GM21381 (cell line): ENCODE measurements at regions not wholly inside any gene's neighbourhood (a gene's known extent, or its start where the extent isn't known, plus 50 kb on each side); places are given as distances from the start of the nearest gene placed in this dataset.
"Not testable (repeated sequence)": the region's sequence is repeated elsewhere in the genome, so short reads cannot be mapped to it uniquely, and the experiment has no call there.

ENCODE experiments used
- ATAC-seq: cut with Tn5 transposase; IDR thresholded peaks from one replicate; pipeline ENCODE4 v1.9.1; 2021; ENCODE audit warnings: mild to moderate bottlenecking, moderate library complexity; ENCODE audit not compliant: unreplicated experiment

DNA sequence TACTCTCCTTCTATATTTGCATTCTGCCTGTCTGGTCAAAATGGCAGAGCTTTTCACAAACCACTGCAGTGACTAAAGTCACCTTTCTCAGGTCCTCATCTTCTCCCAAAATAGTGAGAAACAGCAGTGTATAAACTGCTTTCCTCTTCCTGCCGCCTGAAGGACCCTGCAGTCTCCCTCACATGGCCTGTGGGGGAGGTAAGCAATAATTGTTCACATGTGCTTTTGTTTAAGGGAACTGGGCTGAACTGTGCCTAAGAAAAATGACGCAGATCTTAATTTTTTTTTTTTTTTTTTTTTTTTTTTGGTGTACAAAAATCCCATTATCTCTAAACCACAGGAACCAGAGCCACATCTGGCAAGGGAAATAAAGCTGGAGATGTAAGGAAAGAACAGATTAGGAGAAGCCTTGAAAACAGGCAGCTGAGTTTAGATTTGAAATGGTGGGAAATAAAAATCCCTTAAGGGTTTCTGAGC is 131.7 kb upstream of the VLDLR start:
- no peak for ATAC-seq

DNA sequence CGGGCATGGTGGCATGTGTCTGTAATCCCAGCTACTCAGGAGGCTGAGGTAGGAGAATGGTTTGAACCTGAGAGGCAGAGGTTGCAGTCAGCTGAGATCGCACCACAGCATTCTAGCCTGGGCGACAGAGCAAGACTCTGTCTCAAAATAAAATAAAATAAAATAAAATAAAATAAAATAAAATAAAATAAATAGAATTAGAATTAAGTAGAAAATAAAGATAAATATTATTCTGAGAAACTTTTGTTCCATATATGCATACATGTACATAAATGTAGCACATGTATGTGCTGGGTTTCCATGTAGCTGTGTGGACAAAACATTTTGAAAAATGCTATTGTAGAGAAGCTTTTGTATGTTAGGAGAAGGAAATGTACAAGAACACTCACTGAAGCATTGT is 129.4 kb upstream of the VLDLR start:
- ATAC-seq = no peak

DNA sequence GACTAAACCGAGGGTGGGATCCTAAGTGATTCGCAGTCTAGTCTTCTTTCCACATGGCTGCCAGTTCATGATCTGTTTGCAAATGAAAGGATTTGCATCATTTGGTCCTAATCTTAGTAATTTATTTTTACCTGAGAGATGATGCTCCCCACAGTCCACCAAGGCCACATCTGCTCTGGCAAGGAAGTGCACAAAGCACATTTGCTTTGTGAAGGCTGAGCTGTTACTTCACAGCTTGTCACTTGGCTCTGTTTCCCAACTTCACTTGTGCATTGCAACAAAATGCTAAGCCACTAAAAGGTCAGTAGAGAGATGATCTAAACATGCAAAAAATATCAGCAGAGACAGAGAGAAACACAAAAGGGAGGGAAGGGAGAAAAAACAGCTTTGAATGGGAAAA is 128.5 kb upstream of the VLDLR start:
- ATAC-seq = no peak

GRCh38 chr9:2493529-2493928 is 128.1 kb upstream of the VLDLR start:
- ATAC-seq = no peak

DNA sequence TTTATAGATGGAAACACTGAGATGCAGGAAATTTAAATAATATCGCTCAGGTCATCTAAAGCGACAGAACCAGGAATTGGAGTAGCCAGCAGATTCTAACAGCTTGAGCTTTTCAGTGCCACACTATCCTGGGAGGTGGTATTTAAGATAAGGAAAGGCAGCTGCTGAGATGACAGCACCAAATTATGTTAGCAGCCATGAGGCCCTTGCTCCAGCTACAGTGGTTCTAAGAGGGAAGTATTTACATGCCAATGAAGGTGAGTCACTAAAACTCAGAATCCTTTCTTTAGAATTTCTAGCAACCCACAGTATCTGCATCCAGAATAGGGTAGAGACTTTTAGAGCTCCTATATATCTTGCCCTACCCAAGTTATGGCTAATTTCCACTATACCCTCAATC is 127.0 kb upstream of the VLDLR start:
- no peak for ATAC-seq

DNA sequence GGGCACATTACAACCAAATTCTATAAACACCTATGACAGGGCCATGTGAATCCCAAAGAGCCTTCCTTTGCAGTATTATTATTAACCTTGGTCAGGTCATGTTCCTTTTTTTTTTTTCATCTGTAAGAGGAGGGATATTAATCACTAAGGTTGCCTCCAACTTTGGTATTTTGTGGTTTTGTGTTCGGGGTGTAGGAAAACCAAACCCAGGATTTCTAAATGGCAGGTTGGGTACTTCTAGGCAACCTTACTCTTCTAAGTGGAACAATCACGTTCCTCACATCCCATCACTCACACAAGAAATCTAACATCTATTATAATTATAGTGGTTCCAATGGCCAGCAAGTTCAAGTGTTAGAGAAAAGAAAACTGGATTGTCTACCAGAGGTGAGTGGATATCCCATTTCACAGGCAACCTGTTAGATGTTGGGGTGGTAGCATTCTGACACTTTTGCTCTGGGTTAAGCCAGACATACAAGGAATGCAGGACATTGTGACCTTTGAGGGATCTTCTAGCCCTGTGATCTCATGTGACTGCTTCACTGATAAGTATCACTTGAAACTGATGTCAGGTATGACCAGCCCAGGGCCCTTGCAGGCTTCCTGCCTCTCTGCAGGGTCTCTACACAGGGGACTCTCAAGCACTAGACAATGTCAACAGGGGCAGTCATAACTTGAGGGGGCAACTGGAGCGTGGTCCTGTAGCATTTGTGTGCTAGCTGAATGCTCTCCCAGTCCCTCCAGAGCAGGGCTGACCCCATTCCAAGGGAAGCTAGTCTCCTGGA is 126.2 kb upstream of the VLDLR start:
- no peak for ATAC-seq

DNA sequence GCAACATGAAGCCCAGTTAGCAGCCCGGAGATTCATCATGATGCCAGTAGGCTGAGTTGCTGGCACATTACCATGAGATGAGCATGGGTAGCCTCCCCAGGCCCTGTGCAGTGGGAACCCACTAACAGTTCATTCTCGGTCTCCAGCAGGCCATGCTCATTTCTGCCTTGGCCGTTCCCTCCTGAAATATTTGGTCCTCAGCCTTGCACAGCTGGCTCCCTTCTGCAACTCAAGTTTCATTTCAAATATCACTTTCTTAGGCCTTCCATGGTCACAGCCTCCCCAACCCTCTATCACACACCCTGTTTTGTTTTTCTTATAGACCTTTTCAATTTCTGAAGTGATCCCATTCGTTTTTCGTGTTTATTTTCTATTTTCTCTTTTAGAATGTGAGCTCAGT is 125.4 kb upstream of the VLDLR start:
- ATAC-seq = no peak

GRCh38 chr9:2496934-2497333 is 124.7 kb upstream of the VLDLR start:
- no peak for ATAC-seq

- no peak for ATAC-seq
Observed at GRCh38 chr9:2497666-2498400, 123.8 kb upstream of the VLDLR start.

DNA sequence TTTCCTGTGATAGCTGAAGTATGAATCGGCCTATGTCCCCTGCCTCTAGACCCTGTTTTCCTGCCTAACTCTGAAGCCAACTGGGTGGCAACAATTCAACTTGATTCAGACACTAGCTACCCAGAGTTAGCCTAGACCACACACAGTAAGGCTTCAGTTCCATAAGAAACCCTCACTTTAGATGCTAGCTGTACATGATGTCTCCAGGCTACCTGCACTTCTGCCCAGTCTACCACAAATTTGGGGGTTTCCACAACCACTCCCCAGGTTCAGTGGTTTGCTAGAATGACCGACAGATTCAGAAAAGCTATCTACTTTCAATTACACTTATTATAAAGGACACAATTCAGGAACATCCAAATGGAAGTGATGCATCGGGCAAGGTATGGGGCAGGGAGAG is 119.4 kb upstream of the VLDLR start:
- ATAC-seq = no peak

DNA sequence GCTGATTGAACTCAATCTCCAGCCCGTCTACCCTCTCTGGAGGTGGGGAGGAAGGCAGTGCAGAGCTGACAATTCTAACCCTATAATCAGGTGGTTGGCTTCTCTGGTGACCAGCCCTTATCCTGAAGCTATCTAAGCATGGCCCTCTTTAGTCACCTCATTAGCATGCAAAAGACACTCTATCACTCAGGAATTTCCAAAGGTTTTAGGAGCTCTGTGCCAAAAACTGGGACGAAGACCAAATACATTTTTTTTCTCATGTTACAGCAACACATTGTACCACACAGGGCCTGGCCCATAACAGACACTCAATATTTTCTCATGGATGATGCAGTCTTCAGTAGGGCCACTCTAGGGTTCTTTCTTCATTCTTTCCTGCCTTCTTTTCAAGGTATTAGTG is 118.8 kb upstream of the VLDLR start:
- no peak for ATAC-seq

GRCh38 chr9:2506321-2506720 is 115.3 kb upstream of the VLDLR start:
- no peak for ATAC-seq

DNA sequence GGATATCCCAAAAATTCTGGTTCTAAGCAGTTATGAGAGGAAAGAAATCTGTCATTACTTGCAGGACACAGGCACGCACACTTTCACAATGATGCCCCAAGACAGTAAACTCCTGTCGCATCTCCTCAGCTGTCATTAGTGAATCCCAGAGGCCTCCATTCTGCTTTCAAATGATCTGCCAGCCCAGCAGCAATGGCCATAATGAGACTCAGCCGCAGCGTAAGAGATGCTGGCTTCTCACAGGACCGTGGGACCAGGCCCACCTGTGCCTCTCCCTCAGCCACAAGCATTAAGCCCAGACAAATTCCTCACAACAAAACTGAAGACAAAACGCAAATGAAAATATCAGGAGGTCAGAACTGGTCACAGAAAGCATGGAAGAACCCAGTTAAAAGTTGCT is 98.0 kb upstream of the VLDLR start:
- no peak for ATAC-seq

DNA sequence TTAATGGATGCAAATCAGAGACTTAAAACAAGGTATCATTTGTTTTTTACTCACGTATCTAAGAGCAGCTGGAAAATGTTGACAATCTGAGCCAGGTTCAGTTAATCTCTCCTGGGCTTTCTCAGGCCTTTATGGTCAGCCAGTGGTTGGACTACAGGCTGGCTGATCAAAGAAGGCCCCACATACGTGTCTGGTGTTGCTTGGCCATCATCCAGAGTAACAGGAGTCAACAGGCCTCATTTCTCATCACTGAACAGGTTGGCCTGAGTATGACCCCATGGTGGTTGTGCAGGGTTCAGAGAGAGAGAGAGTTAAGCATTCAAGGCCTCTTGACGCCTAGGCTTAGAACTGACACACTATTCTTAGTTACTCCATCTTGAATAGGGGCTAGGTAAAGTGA is 97.0 kb upstream of the VLDLR start:
- ATAC-seq = no peak

- no peak for ATAC-seq
Observed at GRCh38 chr9:2525147-2525546, 96.4 kb upstream of the VLDLR start.

DNA sequence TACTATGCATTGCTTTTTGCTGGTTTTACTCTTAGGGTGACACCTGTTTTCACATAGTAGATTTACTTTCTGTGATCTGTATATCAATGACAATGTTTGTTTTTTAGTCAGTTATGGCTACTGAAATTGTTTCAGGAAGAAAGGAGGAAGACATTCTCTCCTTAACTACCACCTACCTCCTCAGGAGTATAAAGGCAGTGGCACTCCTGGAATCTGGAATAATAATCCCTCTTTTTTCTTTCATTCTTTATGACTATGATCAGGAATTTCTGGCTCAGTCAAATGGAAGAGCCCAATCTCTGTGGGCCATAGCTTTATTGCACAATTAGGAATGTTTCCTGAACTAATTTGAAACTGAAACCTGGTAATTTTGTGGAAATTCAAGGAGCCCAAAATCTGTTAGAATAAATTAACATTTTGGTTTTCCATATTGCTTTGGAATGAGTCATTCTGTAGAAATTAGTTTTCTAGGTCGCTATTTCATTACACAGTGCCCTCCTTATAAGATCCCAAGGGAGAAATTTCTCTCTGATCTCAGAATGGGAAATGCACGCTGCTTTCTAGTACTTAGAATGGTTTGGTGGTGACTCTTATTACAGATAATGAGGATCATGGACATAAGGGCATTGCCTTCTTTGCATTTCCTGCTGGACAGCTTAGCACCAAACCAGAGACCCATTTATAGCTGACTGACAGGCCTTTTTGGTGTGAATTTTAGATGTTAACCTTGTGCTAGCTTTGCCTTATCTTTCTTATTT is 95.3 kb upstream of the VLDLR start:
- ATAC-seq = no peak

GRCh38 chr9:2531481-2531880 is 90.1 kb upstream of the VLDLR start:
- no peak for ATAC-seq

GRCh38 chr9:2536511-2536910 is 85.1 kb upstream of the VLDLR start:
- ATAC-seq = no peak

- ATAC-seq = no peak
Observed at GRCh38 chr9:2545881-2546490, 75.6 kb upstream of the VLDLR start.

- ATAC-seq = not testable (repeated sequence)
Observed at GRCh38 chr9:2555899-2556600, 65.5 kb upstream of the VLDLR start.

DNA sequence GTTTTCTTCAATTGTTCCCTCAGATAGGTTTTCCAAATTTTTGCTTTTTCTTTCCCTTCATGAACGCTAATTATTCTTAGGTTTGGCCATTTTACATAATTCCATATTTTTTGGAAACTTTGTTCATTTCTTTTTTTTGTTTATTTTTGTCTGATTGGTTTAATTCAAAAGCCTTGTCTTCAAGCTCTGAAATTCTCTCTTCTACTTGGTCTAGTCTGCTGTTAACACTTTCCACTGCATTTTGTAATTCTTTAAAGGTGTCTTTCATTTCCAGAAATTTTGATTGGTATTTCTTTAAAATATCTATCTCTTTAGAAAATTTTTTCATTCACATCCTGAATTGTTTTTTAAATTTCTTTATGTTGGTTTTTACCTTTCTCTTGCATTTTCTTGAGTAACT is 63.9 kb upstream of the VLDLR start:
- no peak for ATAC-seq
